A673 (cell line): ENCODE measurements at regions not wholly inside any gene's neighbourhood (a gene's known extent, or its start where the extent isn't known, plus 50 kb on each side); places are given as distances from the start of the nearest gene placed in this dataset.

Experiments used
- CTCF ChIP-seq: fragments of 300-800, 200-600 bp; sonication (generic); conservative IDR thresholded peaks from 2 replicates; pipeline ENCODE4 v1.5.1; 2017; ENCODE audit warnings: low read depth, mild to moderate bottlenecking, antibody characterized with exemption, low read length, moderate library complexity, mixed read lengths
- EZH2 ChIP-seq: fragments of 200-600 bp; sonication (generic); IDR thresholded peaks from 2 replicates; pipeline ENCODE4 v1.6.1; 2017; ENCODE audit warnings: borderline replicate concordance, low read depth, mild to moderate bottlenecking, mixed read lengths, antibody characterized with exemption, low read length; ENCODE audit not compliant: poor library complexity, severe bottlenecking

DNA sequence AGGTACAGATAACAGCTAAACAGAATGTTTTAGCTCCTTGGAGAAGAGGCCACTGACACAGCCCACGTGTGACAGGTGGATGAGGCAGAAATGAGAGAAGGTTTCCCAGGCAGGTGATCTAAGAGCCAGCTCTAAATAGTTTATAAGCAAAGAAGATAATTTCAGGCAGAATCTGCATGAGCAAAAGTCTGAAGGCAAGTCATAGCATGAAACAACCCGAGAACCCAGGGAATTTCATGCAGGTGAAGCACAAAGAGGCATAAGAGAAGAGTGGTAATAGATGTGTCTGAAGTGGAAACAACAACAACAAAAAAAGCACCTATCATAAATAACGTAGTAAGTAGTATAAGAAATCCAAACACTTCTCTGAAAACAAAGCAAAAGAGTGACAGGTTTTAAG lies 275.8 kb upstream of the CPEB2 start:
- TF ChIP-seq CTCF = no peak
- no peak for TF ChIP-seq EZH2
